SK-N-SH treated with all-trans-retinoic acid at 6 μM for 48 hours (cell line): ENCODE measurements at regions not wholly inside any gene's neighbourhood (a gene's known extent, or its start where the extent isn't known, plus 50 kb on each side); places are given as distances from the start of the nearest gene placed in this dataset.

ENCODE experiments used
- ATAC-seq: fragments of 200-7000 bp; cut with Tn5 transposase; 3 replicates; pipeline ENCODE4 v1.9.1; 2020; ENCODE audit warnings: mild to moderate bottlenecking, moderate library complexity
- ARNTL ChIP-seq: fragments of 450-650 bp; formaldehyde crosslinking; IDR thresholded peaks from 2 replicates; pipeline ENCODE4 v1.5.0; 2020; ENCODE audit warnings: low read depth, mild to moderate bottlenecking, moderate library complexity, borderline replicate concordance
- BACH2 ChIP-seq: fragments of 250-450 bp; sonication (Bioruptor Pico); IDR thresholded peaks from 2 replicates; pipeline ENCODE4 v1.9.0; 2021; ENCODE audit warnings: mild to moderate bottlenecking, borderline replicate concordance
- CREB5 ChIP-seq: fragments of 250-450 bp; sonication (Bioruptor Pico); IDR thresholded peaks from 2 replicates; pipeline ENCODE4 v1.5.1; 2020; ENCODE audit warnings: low read depth, mild to moderate bottlenecking, moderate library complexity
- CSDC2 ChIP-seq: fragments of 250-450 bp; sonication (Bioruptor Pico); IDR thresholded peaks from 2 replicates; pipeline ENCODE4 v1.5.0; 2020; ENCODE audit warnings: mild to moderate bottlenecking, moderate library complexity
- ESRRG ChIP-seq: fragments of 250-450 bp; sonication (Bioruptor Pico); IDR thresholded peaks from 2 replicates; pipeline ENCODE4 v1.6.1; 2021; ENCODE audit warnings: mild to moderate bottlenecking
- ISL1 ChIP-seq: fragments of 250-450 bp; sonication (Bioruptor Pico); IDR thresholded peaks from 2 replicates; pipeline ENCODE4 v2.1.2; 2022; ENCODE audit warnings: mild to moderate bottlenecking, moderate library complexity
- POU6F1 ChIP-seq: fragments of 250-450 bp; sonication (Bioruptor Pico); IDR thresholded peaks from 2 replicates; pipeline ENCODE4 v1.8.0; 2021; ENCODE audit warnings: low read depth, mild to moderate bottlenecking, moderate library complexity, borderline replicate concordance
- PPARA ChIP-seq: fragments of 250-450 bp; sonication (Bioruptor Pico); IDR thresholded peaks from 2 replicates; pipeline ENCODE4 v1.5.0; 2020; ENCODE audit warnings: mild to moderate bottlenecking, borderline replicate concordance
- RARB ChIP-seq: fragments of 250-450 bp; sonication (Bioruptor Pico); IDR thresholded peaks from 2 replicates; pipeline ENCODE4 v1.8.0; 2021; ENCODE audit warnings: mild to moderate bottlenecking, moderate library complexity
- SNAI2 ChIP-seq: fragments of 250-450 bp; sonication (Bioruptor Pico); IDR thresholded peaks from 2 replicates; pipeline ENCODE4 v1.5.0; 2020; ENCODE audit warnings: mild to moderate bottlenecking, moderate library complexity
- TOX ChIP-seq: fragments of 250-450 bp; sonication (Bioruptor Pico); IDR thresholded peaks from 2 replicates; pipeline ENCODE4 v1.8.0; 2021; ENCODE audit warnings: mild to moderate bottlenecking, moderate library complexity, borderline replicate concordance
- TSHZ2 ChIP-seq: fragments of 250-450 bp; sonication (Bioruptor Pico); IDR thresholded peaks from 2 replicates; pipeline ENCODE4 v1.5.0; 2020; ENCODE audit warnings: mild to moderate bottlenecking, moderate library complexity
- ZC3H10 ChIP-seq: fragments of 250-450 bp; sonication (Bioruptor Pico); IDR thresholded peaks from 2 replicates; pipeline ENCODE4 v1.5.1; 2021; ENCODE audit warnings: mild to moderate bottlenecking, moderate library complexity
- ZFP3 ChIP-seq: fragments of 250-450 bp; sonication (Bioruptor Pico); IDR thresholded peaks from 2 replicates; pipeline ENCODE4 v1.5.0; 2020; ENCODE audit warnings: mild to moderate bottlenecking, moderate library complexity
- ZFP30 ChIP-seq: fragments of 450-650 bp; formaldehyde crosslinking; IDR thresholded peaks from 2 replicates; pipeline ENCODE4 v1.5.0; 2022; ENCODE audit warnings: mild to moderate bottlenecking, moderate library complexity
- ZNF565 ChIP-seq: fragments of 450-650 bp; formaldehyde crosslinking; conservative IDR thresholded peaks from 2 replicates; pipeline ENCODE4 v1.5.0; 2020; ENCODE audit warnings: low read depth, mild to moderate bottlenecking, moderate library complexity
- ZNF70 ChIP-seq: fragments of 450-650 bp; formaldehyde crosslinking; IDR thresholded peaks from 2 replicates; pipeline ENCODE4 v1.5.0; 2020; ENCODE audit warnings: mild to moderate bottlenecking, moderate library complexity
- ZNF8 ChIP-seq: fragments of 450-650 bp; formaldehyde crosslinking; IDR thresholded peaks from 2 replicates; pipeline ENCODE4 v1.5.0; 2020; ENCODE audit warnings: mild to moderate bottlenecking, moderate library complexity
- TF ChIP-seq, protein P1 (sequence below): fragments of 250-450 bp; sonication (Bioruptor Pico); IDR thresholded peaks from 2 replicates; pipeline ENCODE4 v1.5.1; 2021; ENCODE audit warnings: mild to moderate bottlenecking, moderate library complexity
- TF ChIP-seq, protein P2 (sequence below): fragments of 250-450 bp; sonication (Bioruptor Pico); IDR thresholded peaks from 2 replicates; pipeline ENCODE4 v1.8.0; 2020; ENCODE audit warnings: mild to moderate bottlenecking, moderate library complexity, borderline replicate concordance

- no peak for ATAC-seq
These were observed 1446.1 kb downstream of the SLITRK1 start for GRCh38 chr13:82436099-82436585.

DNA sequence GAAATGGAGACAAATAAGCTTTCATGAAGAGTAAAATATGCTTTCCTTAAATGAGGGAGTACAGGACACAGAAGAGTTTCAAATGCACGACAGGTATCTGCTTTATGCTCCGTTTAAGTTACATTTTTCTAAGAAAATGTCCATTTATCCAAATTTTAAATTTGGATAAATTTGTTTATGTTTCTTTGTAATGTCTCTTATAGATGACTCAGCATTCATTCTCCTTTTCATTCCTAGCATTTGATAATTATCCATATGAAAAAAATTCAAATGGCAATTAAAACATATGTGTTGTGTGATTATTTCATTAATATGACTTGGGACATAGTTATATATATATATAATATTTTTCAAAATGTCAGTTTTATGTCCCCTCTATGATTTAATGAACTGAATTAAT is 1449.3 kb downstream of the SLITRK1 start:
- no peak for ATAC-seq
- TF ChIP-seq ZNF70 (CRISPR knock-in tag) (no peak), CREB5 (no peak), ZNF565 (CRISPR knock-in tag) (no peak), ESRRG (CRISPR knock-in tag) (no peak), PPARA (CRISPR knock-in tag) (no peak), TOX (no peak), CSDC2 (no peak), ARNTL (CRISPR knock-in tag) (no peak), BACH2 (CRISPR knock-in tag) (no peak), POU6F1 (CRISPR knock-in tag) (no peak), ISL1 (CRISPR knock-in tag) (no peak), SNAI2 (CRISPR knock-in tag) (no peak)
- TF ChIP-seq, protein P1, sequence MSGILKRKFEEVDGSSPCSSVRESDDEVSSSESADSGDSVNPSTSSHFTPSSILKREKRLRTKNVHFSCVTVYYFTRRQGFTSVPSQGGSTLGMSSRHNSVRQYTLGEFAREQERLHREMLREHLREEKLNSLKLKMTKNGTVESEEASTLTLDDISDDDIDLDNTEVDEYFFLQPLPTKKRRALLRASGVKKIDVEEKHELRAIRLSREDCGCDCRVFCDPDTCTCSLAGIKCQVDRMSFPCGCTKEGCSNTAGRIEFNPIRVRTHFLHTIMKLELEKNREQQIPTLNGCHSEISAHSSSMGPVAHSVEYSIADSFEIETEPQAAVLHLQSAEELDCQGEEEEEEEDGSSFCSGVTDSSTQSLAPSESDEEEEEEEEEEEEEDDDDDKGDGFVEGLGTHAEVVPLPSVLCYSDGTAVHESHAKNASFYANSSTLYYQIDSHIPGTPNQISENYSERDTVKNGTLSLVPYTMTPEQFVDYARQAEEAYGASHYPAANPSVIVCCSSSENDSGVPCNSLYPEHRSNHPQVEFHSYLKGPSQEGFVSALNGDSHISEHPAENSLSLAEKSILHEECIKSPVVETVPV (CRISPR knock-in tag): no peak
- TF ChIP-seq, protein P2, sequence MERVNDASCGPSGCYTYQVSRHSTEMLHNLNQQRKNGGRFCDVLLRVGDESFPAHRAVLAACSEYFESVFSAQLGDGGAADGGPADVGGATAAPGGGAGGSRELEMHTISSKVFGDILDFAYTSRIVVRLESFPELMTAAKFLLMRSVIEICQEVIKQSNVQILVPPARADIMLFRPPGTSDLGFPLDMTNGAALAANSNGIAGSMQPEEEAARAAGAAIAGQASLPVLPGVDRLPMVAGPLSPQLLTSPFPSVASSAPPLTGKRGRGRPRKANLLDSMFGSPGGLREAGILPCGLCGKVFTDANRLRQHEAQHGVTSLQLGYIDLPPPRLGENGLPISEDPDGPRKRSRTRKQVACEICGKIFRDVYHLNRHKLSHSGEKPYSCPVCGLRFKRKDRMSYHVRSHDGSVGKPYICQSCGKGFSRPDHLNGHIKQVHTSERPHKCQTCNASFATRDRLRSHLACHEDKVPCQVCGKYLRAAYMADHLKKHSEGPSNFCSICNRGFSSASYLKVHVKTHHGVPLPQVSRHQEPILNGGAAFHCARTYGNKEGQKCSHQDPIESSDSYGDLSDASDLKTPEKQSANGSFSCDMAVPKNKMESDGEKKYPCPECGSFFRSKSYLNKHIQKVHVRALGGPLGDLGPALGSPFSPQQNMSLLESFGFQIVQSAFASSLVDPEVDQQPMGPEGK (CRISPR knock-in tag): no peak

More at GRCh38 chr13:82436099-82436585, 1446.1 kb downstream of the SLITRK1 start:
- TF ChIP-seq ZFP30 (CRISPR knock-in tag) (no peak), ZNF8 (CRISPR knock-in tag) (no peak)
- TF ChIP-seq, all 23 proteins: peak for 0

DNA sequence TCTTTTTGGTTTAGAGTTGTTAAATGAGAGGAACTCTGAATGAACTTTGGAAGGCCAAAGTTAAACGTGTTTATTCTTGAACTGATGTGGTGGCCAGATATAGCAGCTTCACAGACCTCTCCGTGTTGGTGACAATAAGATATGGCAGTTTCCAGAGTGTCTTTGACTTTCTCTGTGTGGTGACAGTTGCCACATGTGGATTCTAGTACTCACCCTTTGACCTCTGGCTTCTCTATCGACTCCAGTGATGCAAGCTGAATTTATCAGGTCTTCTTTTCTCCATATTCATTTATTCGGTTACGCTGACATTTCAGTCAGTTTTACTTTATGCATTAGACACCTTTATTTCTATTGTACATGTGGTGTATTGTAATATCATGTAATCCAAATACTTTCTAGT is 1469.5 kb downstream of the SLITRK1 start:
- TF ChIP-seq CSDC2: no peak
- ATAC-seq: no peak

- no peak for ATAC-seq
These were observed 1475.0 kb downstream of the SLITRK1 start for GRCh38 chr13:82407321-82407720.

More at GRCh38 chr13:82407321-82407720, 1475.0 kb downstream of the SLITRK1 start:
- TF ChIP-seq RARB (CRISPR knock-in tag): no peak
- TF ChIP-seq POU6F1 (CRISPR knock-in tag): no peak
- no peak for TF ChIP-seq ZC3H10
- no peak for TF ChIP-seq ZNF70 (CRISPR knock-in tag)
- no peak for TF ChIP-seq ISL1 (CRISPR knock-in tag)
- no peak for TF ChIP-seq BACH2 (CRISPR knock-in tag)
- TF ChIP-seq ZFP3 (CRISPR knock-in tag): no peak
- no peak for TF ChIP-seq TOX
- TF ChIP-seq, protein P1 (CRISPR knock-in tag): no peak
- no peak for TF ChIP-seq TSHZ2
- TF ChIP-seq, all 23 proteins: peak for 0
